ENCODE measurements at regions not wholly inside any gene's neighbourhood (a gene's known extent, or its start where the extent isn't known, plus 50 kb on each side); places are given as distances from the start of the nearest gene placed in this dataset.

- DNase-seq (ENCODE audit: low read depth) = no peak
Measured at GRCh38 chr13:74794582-74794981, 660.4 kb upstream of the KLF12 start.

- no peak for DNase-seq (ENCODE audit: low read depth)
Measured at GRCh38 chr13:74794147-74794546, 659.9 kb upstream of the KLF12 start.

GRCh38 chr13:74784959-74785358 lies 650.8 kb upstream of the KLF12 start:
- no peak for DNase-seq (ENCODE audit: low read depth)

GRCh38 chr13:74778946-74779345 lies 644.7 kb upstream of the KLF12 start:
- DNase-seq (ENCODE audit: low read depth) = no peak

- DNase-seq (ENCODE audit: low read depth) = no peak
Measured at GRCh38 chr13:74778087-74778486, 643.9 kb upstream of the KLF12 start.

- no peak for DNase-seq (ENCODE audit: low read depth)
Measured at GRCh38 chr13:74774264-74774663, 640.1 kb upstream of the KLF12 start.

GRCh38 chr13:74773248-74773647 lies 639.0 kb upstream of the KLF12 start:
- DNase-seq (ENCODE audit: low read depth) = no peak

GRCh38 chr13:74771964-74772363 lies 637.8 kb upstream of the KLF12 start:
- DNase-seq (ENCODE audit: low read depth) = no peak

- DNase-seq (ENCODE audit: low read depth) = no peak
Measured at GRCh38 chr13:74770361-74770760, 636.2 kb upstream of the KLF12 start.

- no peak for DNase-seq (ENCODE audit: low read depth)
Measured at GRCh38 chr13:74769333-74769732, 635.1 kb upstream of the KLF12 start.

GRCh38 chr13:74768521-74769085 lies 634.4 kb upstream of the KLF12 start:
- DNase-seq (ENCODE audit: low read depth) = no peak

- no peak for DNase-seq (ENCODE audit: low read depth)
Measured at GRCh38 chr13:74767050-74767449, 632.8 kb upstream of the KLF12 start.

GRCh38 chr13:74765955-74766354 lies 631.8 kb upstream of the KLF12 start:
- no peak for DNase-seq (ENCODE audit: low read depth)

- no peak for DNase-seq (ENCODE audit: low read depth)
Measured at GRCh38 chr13:74761801-74762757, 627.9 kb upstream of the KLF12 start.

GRCh38 chr13:74758188-74758587 lies 624.0 kb upstream of the KLF12 start:
- no peak for DNase-seq (ENCODE audit: low read depth)

GRCh38 chr13:74755065-74755464 lies 620.9 kb upstream of the KLF12 start:
- no peak for DNase-seq (ENCODE audit: low read depth)

- DNase-seq (ENCODE audit: low read depth) = no peak
Measured at GRCh38 chr13:74751739-74752138, 617.5 kb upstream of the KLF12 start.

- DNase-seq (ENCODE audit: low read depth) = no peak
Measured at GRCh38 chr13:74747186-74747955, 613.2 kb upstream of the KLF12 start.

GRCh38 chr13:74743992-74744391 lies 609.8 kb upstream of the KLF12 start:
- no peak for DNase-seq (ENCODE audit: low read depth)

- DNase-seq (ENCODE audit: low read depth) = no peak
Measured at GRCh38 chr13:74741732-74742131, 607.5 kb upstream of the KLF12 start.

GRCh38 chr13:74732736-74733385 lies 598.7 kb upstream of the KLF12 start:
- no peak for DNase-seq (ENCODE audit: low read depth)

- no peak for DNase-seq (ENCODE audit: low read depth)
Measured at GRCh38 chr13:74731731-74732130, 597.5 kb upstream of the KLF12 start.
